WTC11 (cell line): ENCODE measurements at regions not wholly inside any gene's neighbourhood (a gene's known extent, or its start where the extent isn't known, plus 50 kb on each side); places are given as distances from the start of the nearest gene placed in this dataset.

Experiments
- ATAC-seq: fragments of 200-7000 bp; cut with Tn5 transposase; 2 replicates; pipeline ENCODE4 v1.10.0; 2021; ENCODE audit warnings: mild to moderate bottlenecking, moderate library complexity
- CTCF ChIA-PET: fragments of 300-600 bp; sonication (Branson Sonifier 250); formaldehyde crosslinking; loops from one replicate; lab custom pipeline; 2021; ENCODE audit warnings: antibody characterized with exemption; lab: Charles Lee
- POLR2A ChIA-PET: fragments of 350-600 bp; sonication (Branson Sonifier 250); formaldehyde crosslinking; loops from one replicate; lab custom pipeline; 2021; ENCODE audit warnings: antibody characterized with exemption; lab: Charles Lee
- DNase-seq: peaks from one replicate; pipeline ENCODE4 v3.0.0; 2021; ENCODE audit warnings: low spot score
- H3K27ac Mint-ChIP-seq: 2 replicates; pipeline ENCODE4 v1.8.0; 2021; ENCODE audit warnings: mixed read lengths
- H3K27me3 Mint-ChIP-seq: 2 replicates; pipeline ENCODE4 v1.8.0; 2021; ENCODE audit warnings: low read depth, mild to moderate bottlenecking, moderate library complexity, mixed read lengths
- H3K36me3 Mint-ChIP-seq: 2 replicates; pipeline ENCODE4 v1.8.0; 2021; ENCODE audit warnings: mixed read lengths
- H3K4me1 Mint-ChIP-seq: 2 replicates; pipeline ENCODE4 v1.8.0; 2022; ENCODE audit warnings: mixed read lengths
- H3K4me3 Mint-ChIP-seq: 2 replicates; pipeline ENCODE4 v1.8.0; 2021; ENCODE audit warnings: mild to moderate bottlenecking, moderate library complexity, mixed read lengths
- H3K9me3 Mint-ChIP-seq: 2 replicates; pipeline ENCODE4 v1.8.0; 2021; ENCODE audit warnings: mixed read lengths
- AFF4 ChIP-seq: sonication (generic); formaldehyde crosslinking; IDR thresholded peaks from 2 replicates; pipeline ENCODE4 v1.8.1; 2023; ENCODE audit warnings: mild to moderate bottlenecking, missing genetic modification reagents, borderline replicate concordance
- ATF6 ChIP-seq: sonication (generic); formaldehyde crosslinking; IDR thresholded peaks from 2 replicates; pipeline ENCODE4 v1.8.1; 2023; ENCODE audit warnings: mild to moderate bottlenecking, missing genetic modification reagents
- ESRRA ChIP-seq: sonication (generic); formaldehyde crosslinking; IDR thresholded peaks from 2 replicates; pipeline ENCODE4 v1.8.1; 2022; ENCODE audit warnings: mild to moderate bottlenecking, missing genetic modification reagents, borderline replicate concordance
- HMGA2 ChIP-seq: fragments of 250-450 bp; sonication (Bioruptor Pico); IDR thresholded peaks from 2 replicates; pipeline ENCODE4 v1.4.0; 2021; ENCODE audit warnings: mild to moderate bottlenecking, moderate library complexity
- IRF1 ChIP-seq: sonication (generic); formaldehyde crosslinking; IDR thresholded peaks from 2 replicates; pipeline ENCODE4 v1.8.0; 2023; ENCODE audit warnings: missing genetic modification reagents
- JUN ChIP-seq: sonication (generic); formaldehyde crosslinking; IDR thresholded peaks from 2 replicates; pipeline ENCODE4 v1.8.0; 2023; ENCODE audit warnings: mild to moderate bottlenecking, missing genetic modification reagents
- NFATC4 ChIP-seq: fragments of 250-450 bp; sonication (Bioruptor Pico); IDR thresholded peaks from 2 replicates; pipeline ENCODE4 v1.9.0; 2021; ENCODE audit warnings: mild to moderate bottlenecking
- NR1H2 ChIP-seq: sonication (generic); formaldehyde crosslinking; IDR thresholded peaks from 2 replicates; pipeline ENCODE4 v1.9.0; 2021; ENCODE audit warnings: mild to moderate bottlenecking, moderate library complexity, missing genetic modification reagents
- TEAD1 ChIP-seq: sonication (generic); formaldehyde crosslinking; IDR thresholded peaks from 2 replicates; pipeline ENCODE4 v1.8.0; 2022; ENCODE audit warnings: mild to moderate bottlenecking, missing genetic modification reagents
- ZNF121 ChIP-seq: sonication (generic); formaldehyde crosslinking; IDR thresholded peaks from 2 replicates; pipeline ENCODE4 v1.8.0; 2023; ENCODE audit warnings: missing genetic modification reagents
- ZNF219 ChIP-seq: sonication (generic); formaldehyde crosslinking; IDR thresholded peaks from 2 replicates; pipeline ENCODE4 v1.8.0; 2023; ENCODE audit warnings: missing genetic modification reagents, mild to moderate bottlenecking, borderline replicate concordance
- ZNF232 ChIP-seq: sonication (generic); formaldehyde crosslinking; IDR thresholded peaks from 2 replicates; pipeline ENCODE4 v1.8.0; 2022; ENCODE audit warnings: mild to moderate bottlenecking, missing genetic modification reagents
- TF ChIP-seq, protein P1 (sequence below): sonication (generic); formaldehyde crosslinking; IDR thresholded peaks from 2 replicates; pipeline ENCODE4 v1.8.1; 2022; ENCODE audit warnings: mild to moderate bottlenecking, moderate library complexity, missing genetic modification reagents
- TF ChIP-seq, protein P2 (sequence below): sonication (generic); formaldehyde crosslinking; IDR thresholded peaks from 2 replicates; pipeline ENCODE4 v1.8.1; 2023; ENCODE audit warnings: mild to moderate bottlenecking, moderate library complexity, missing genetic modification reagents
- TF ChIP-seq, protein P3 (sequence below): fragments of 250-450 bp; sonication (Bioruptor Pico); IDR thresholded peaks from 2 replicates; pipeline ENCODE4 v1.8.0; 2021; ENCODE audit warnings: mild to moderate bottlenecking
- TF ChIP-seq, protein P4 (sequence below): sonication (generic); formaldehyde crosslinking; IDR thresholded peaks from 2 replicates; pipeline ENCODE4 v1.8.1; 2023; ENCODE audit warnings: mild to moderate bottlenecking, missing genetic modification reagents
- TF ChIP-seq, protein P5 (sequence below): sonication (generic); formaldehyde crosslinking; IDR thresholded peaks from 2 replicates; pipeline ENCODE4 v1.8.0; 2022; ENCODE audit warnings: mild to moderate bottlenecking, missing genetic modification reagents

- TF ChIP-seq, protein P1, sequence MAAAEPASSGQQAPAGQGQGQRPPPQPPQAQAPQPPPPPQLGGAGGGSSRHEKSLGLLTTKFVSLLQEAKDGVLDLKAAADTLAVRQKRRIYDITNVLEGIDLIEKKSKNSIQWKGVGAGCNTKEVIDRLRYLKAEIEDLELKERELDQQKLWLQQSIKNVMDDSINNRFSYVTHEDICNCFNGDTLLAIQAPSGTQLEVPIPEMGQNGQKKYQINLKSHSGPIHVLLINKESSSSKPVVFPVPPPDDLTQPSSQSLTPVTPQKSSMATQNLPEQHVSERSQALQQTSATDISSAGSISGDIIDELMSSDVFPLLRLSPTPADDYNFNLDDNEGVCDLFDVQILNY (CRISPR knock-in tag) = no peak
- no peak for TF ChIP-seq HMGA2 (CRISPR knock-in tag)
- TF ChIP-seq AFF4 = no peak
- no peak for TF ChIP-seq TEAD1 (CRISPR knock-in tag)
- no peak for TF ChIP-seq JUN (CRISPR knock-in tag)
- TF ChIP-seq, protein P2, sequence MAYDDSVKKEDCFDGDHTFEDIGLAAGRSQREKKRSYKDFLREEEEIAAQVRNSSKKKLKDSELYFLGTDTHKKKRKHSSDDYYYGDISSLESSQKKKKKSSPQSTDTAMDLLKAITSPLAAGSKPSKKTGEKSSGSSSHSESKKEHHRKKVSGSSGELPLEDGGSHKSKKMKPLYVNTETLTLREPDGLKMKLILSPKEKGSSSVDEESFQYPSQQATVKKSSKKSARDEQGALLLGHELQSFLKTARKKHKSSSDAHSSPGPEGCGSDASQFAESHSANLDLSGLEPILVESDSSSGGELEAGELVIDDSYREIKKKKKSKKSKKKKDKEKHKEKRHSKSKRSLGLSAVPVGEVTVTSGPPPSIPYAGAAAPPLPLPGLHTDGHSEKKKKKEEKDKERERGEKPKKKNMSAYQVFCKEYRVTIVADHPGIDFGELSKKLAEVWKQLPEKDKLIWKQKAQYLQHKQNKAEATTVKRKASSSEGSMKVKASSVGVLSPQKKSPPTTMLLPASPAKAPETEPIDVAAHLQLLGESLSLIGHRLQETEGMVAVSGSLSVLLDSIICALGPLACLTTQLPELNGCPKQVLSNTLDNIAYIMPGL (CRISPR knock-in tag) = no peak
- no peak for TF ChIP-seq ATF6 (CRISPR knock-in tag)
These were observed 162.8 kb upstream of the MYLIP start (continued) for GRCh38 chr6:15966000-15966520.

DNA sequence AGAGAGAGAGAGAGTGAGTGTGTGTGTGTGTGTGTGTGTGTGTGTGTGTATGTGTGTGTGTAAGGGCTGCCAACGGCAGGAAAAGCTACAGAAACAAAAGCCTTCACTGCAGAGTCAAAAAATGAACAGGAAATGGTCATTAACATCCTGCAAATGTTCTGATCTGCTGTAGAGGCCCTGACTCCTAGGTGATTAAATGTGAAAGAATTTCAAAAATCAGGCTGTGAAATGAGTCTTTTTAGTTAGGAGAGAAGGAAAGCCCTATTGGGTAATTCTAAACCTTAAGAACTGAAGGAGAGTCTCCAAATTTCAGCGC lies 166.5 kb upstream of the MYLIP start:
- ATAC-seq = no peak
- DNase-seq = no peak

More for the DNA sequence above, 166.5 kb upstream of the MYLIP start:
- TF ChIP-seq TEAD1 (CRISPR knock-in tag) (no peak), ZNF219 (no peak), ESRRA (CRISPR knock-in tag) (no peak), IRF1 (CRISPR knock-in tag) (no peak), ZNF232 (no peak), NR1H2 (CRISPR knock-in tag) (no peak), NFATC4 (CRISPR knock-in tag) (no peak), ZNF121 (CRISPR knock-in tag) (no peak)
- TF ChIP-seq, protein P3, sequence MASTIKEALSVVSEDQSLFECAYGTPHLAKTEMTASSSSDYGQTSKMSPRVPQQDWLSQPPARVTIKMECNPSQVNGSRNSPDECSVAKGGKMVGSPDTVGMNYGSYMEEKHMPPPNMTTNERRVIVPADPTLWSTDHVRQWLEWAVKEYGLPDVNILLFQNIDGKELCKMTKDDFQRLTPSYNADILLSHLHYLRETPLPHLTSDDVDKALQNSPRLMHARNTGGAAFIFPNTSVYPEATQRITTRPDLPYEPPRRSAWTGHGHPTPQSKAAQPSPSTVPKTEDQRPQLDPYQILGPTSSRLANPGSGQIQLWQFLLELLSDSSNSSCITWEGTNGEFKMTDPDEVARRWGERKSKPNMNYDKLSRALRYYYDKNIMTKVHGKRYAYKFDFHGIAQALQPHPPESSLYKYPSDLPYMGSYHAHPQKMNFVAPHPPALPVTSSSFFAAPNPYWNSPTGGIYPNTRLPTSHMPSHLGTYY (CRISPR knock-in tag) = no peak
- TF ChIP-seq, protein P1 (CRISPR knock-in tag) = no peak
- TF ChIP-seq, protein P4, sequence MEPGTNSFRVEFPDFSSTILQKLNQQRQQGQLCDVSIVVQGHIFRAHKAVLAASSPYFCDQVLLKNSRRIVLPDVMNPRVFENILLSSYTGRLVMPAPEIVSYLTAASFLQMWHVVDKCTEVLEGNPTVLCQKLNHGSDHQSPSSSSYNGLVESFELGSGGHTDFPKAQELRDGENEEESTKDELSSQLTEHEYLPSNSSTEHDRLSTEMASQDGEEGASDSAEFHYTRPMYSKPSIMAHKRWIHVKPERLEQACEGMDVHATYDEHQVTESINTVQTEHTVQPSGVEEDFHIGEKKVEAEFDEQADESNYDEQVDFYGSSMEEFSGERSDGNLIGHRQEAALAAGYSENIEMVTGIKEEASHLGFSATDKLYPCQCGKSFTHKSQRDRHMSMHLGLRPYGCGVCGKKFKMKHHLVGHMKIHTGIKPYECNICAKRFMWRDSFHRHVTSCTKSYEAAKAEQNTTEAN (CRISPR knock-in tag) = no peak
- TF ChIP-seq, protein P5, sequence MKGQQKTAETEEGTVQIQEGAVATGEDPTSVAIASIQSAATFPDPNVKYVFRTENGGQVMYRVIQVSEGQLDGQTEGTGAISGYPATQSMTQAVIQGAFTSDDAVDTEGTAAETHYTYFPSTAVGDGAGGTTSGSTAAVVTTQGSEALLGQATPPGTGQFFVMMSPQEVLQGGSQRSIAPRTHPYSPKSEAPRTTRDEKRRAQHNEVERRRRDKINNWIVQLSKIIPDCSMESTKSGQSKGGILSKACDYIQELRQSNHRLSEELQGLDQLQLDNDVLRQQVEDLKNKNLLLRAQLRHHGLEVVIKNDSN (CRISPR knock-in tag) = no peak
- Mint-ChIP-seq H3K27ac (peak overlapping the region; percentile 64; the same call in 1 of the 2 replicates), H3K36me3 (peaks cover 16% of the 10 kb centered on the region), H3K4me3 (no peak overlapping the region), H3K9me3 (peaks cover 23% of the 10 kb centered on the region), H3K4me1 (peaks cover 34% of the 10 kb centered on the region), H3K27me3 (no peaks in the 10 kb centered on the region; the same call in 1 of the 2 replicates)
- ChIA-PET CTCF (interaction anchor here (0.7 kb wide), 1 partner anchor 413 kb away, joined by 3 read pairs; no protein-coding TSS in a partner anchor), POLR2A (no interaction called here)
